SK-N-SH (cell line): ENCODE measurements at regions not wholly inside any gene's neighbourhood (a gene's known extent, or its start where the extent isn't known, plus 50 kb on each side); places are given as distances from the start of the nearest gene placed in this dataset.

Experiments
- CTCF ChIA-PET: fragments of 300-600, 350-600 bp; formaldehyde crosslinking; extraction: SDS; loops from one replicate; lab custom pipeline; 2021; lab: Yijun Ruan, JAX
- POLR2A ChIA-PET: fragments of 350-600 bp; sonication (Branson Sonifier 250); formaldehyde crosslinking; extraction: SDS; loops from one replicate; lab custom pipeline; 2020; ENCODE audit warnings: antibody characterized with exemption, inconsistent platforms; lab: Yijun Ruan, JAX
- DNase-seq: peaks from one replicate; pipeline ENCODE4 v3.0.0; 2012
- H2AFZ ChIP-seq: fragments of 200-600 bp; sonication (generic); 2 replicates; pipeline ENCODE4 v1.8.1; 2016; ENCODE audit warnings: antibody characterized with exemption, mild to moderate bottlenecking, low read depth
- H3F3A ChIP-seq: fragments of 200-600 bp; sonication (generic); replicated peaks from 2 replicates; pipeline ENCODE3; 2016; ENCODE audit warnings: antibody characterized with exemption, mild to moderate bottlenecking; ENCODE audit not compliant: insufficient read depth
- H3K27ac ChIP-seq, 2 experiments: fragments of 200-500 bp in 1 of 2; fragments of 200-600 bp in 1 of 2; sonication (Bioruptor generic) in 1 of 2; sonication (generic), shearing (Covaris generic) in 1 of 2; 2 replicates each; pipeline versions ENCODE4 v1.5.1 to v1.6.1; 2014 to 2016; ENCODE audit warnings: low read depth in 2 of 2, inconsistent platforms in 1 of 2, low read length in 1 of 2, mild to moderate bottlenecking in 1 of 2, mixed read lengths in 1 of 2
- H3K27me3 ChIP-seq: fragments of 200-600 bp; sonication (generic), shearing (Covaris generic); 2 replicates; pipeline ENCODE4 v1.6.1; 2016; ENCODE audit warnings: mixed run types; ENCODE audit not compliant: insufficient read depth
- H3K36me3 ChIP-seq, 2 experiments: fragments of 200-500 bp in 1 of 2; fragments of 200-600 bp in 1 of 2; sonication (Bioruptor generic) in 1 of 2; sonication (generic) in 1 of 2; replicated peaks in 1 of 2; 2 replicates each; pipeline versions ENCODE3 to v1.5.1; 2014 to 2016; ENCODE audit warnings: low read length in 1 of 2, mild to moderate bottlenecking in 1 of 2; ENCODE audit not compliant: insufficient read depth in 2 of 2, control insufficient read depth in 1 of 2
- H3K4me1 ChIP-seq, 2 experiments: fragments of 200-500 bp in 1 of 2; fragments of 200-600 bp in 1 of 2; sonication (Bioruptor generic) in 1 of 2; sonication (generic), shearing (Covaris generic) in 1 of 2; 2 replicates each; pipeline versions ENCODE4 v1.5.1 to v1.6.1; 2014 to 2016; ENCODE audit warnings: low read depth in 1 of 2, low read length in 1 of 2, mixed run types in 1 of 2; ENCODE audit not compliant: insufficient read depth in 2 of 2, control insufficient read depth in 1 of 2
- H3K4me2 ChIP-seq: fragments of 200-600 bp; sonication (generic), shearing (Covaris generic); 2 replicates; pipeline ENCODE4 v1.6.1; 2017; ENCODE audit warnings: mixed run types
- H3K4me3 ChIP-seq, 2 experiments: fragments of 200-500 bp in 1 of 2; fragments of 200-600 bp in 1 of 2; sonication (Bioruptor generic) in 1 of 2; sonication (generic), shearing (Covaris generic) in 1 of 2; 2 replicates each; pipeline versions ENCODE4 v1.5.1 to v1.8.1; 2014 to 2016; ENCODE audit warnings: low read depth in 2 of 2, inconsistent platforms in 1 of 2, low read length in 1 of 2, mild to moderate bottlenecking in 1 of 2, mixed read lengths in 1 of 2, moderate library complexity in 1 of 2
- H3K79me2 ChIP-seq: fragments of 200-600 bp; sonication (generic); 2 replicates; pipeline ENCODE4 v1.8.1; 2017; ENCODE audit warnings: mild to moderate bottlenecking; ENCODE audit not compliant: insufficient read depth
- H3K9ac ChIP-seq: fragments of 200-600 bp; sonication (generic); 2 replicates; pipeline ENCODE4 v1.6.1; 2017; ENCODE audit warnings: mixed run types
- H3K9me2 ChIP-seq: fragments of 200-600 bp; sonication (generic); 2 replicates; pipeline ENCODE4 v1.6.1; 2017; ENCODE audit warnings: mixed run types
- H3K9me3 ChIP-seq: fragments of 200-600 bp; sonication (generic); 2 replicates; pipeline ENCODE4 v1.6.1; 2017; ENCODE audit warnings: mixed run types, mild to moderate bottlenecking, moderate library complexity
- H4K20me1 ChIP-seq: fragments of 200-600 bp; sonication (generic); 2 replicates; pipeline ENCODE4 v1.6.1; 2017; ENCODE audit warnings: mild to moderate bottlenecking, mixed run types; ENCODE audit not compliant: insufficient read depth
- EP300 ChIP-seq, 2 experiments: IDR thresholded peaks; 2 replicates each; pipeline versions ENCODE4 v1.4.0 to v1.6.1; 2012; ENCODE audit warnings: borderline replicate concordance in 1 of 2, low read depth in 1 of 2, low read length in 1 of 2
- FOSL2 ChIP-seq: IDR thresholded peaks from 2 replicates; pipeline ENCODE4 v1.4.0; 2012; ENCODE audit warnings: low read depth, mild to moderate bottlenecking, moderate library complexity, borderline replicate concordance
- FOXJ3 ChIP-seq: sonication (generic); formaldehyde crosslinking; IDR thresholded peaks from 2 replicates; pipeline ENCODE4 v1.5.1; 2020; ENCODE audit warnings: mild to moderate bottlenecking, missing genetic modification reagents
- MEF2A ChIP-seq: IDR thresholded peaks from 2 replicates; pipeline ENCODE4 v1.4.0; 2012; ENCODE audit warnings: low read depth, borderline replicate concordance
- NFIC ChIP-seq: IDR thresholded peaks from 2 replicates; pipeline ENCODE4 v1.4.0; 2012; ENCODE audit warnings: borderline replicate concordance
- NRF1 ChIP-seq: IDR thresholded peaks from 2 replicates; pipeline ENCODE4 v1.6.1; 2012; ENCODE audit warnings: low read depth, mild to moderate bottlenecking, low read length
- POLR2AphosphoS5 ChIP-seq: IDR thresholded peaks from 2 replicates; pipeline ENCODE4 v1.6.1; 2012; ENCODE audit warnings: low read depth, low read length
- RCOR1 ChIP-seq: fragments of 150-350 bp; IDR thresholded peaks from 2 replicates; pipeline ENCODE4 v1.6.1; 2017; ENCODE audit warnings: antibody characterized with exemption, low read length
- RXRA ChIP-seq: IDR thresholded peaks from 2 replicates; pipeline ENCODE4 v1.4.0; 2012; ENCODE audit warnings: low read depth, mild to moderate bottlenecking, borderline replicate concordance
- YY1 ChIP-seq: IDR thresholded peaks from 2 replicates; pipeline ENCODE4 v1.4.0; 2012; ENCODE audit warnings: low read depth, mild to moderate bottlenecking
- WGBS: methylation state at CpG from one replicate; pipeline ENCODE4 v1.1.6; 2017; ENCODE audit warnings: low lambda C conversion rate; 5-methylcytosine and 5-hydroxymethylcytosine counted together
- TF ChIP-seq, protein P1 (sequence below): IDR thresholded peaks from 2 replicates; pipeline ENCODE4 v1.4.0; 2012; ENCODE audit warnings: low read depth, borderline replicate concordance
- TF ChIP-seq, protein P2 (sequence below): fragments of 200-600 bp; sonication (generic); IDR thresholded peaks from 2 replicates; pipeline ENCODE4 v1.6.1; 2017; ENCODE audit warnings: antibody characterized with exemption, mild to moderate bottlenecking, moderate library complexity
- TF ChIP-seq, protein P3 (sequence below): IDR thresholded peaks from 2 replicates; pipeline ENCODE4 v1.4.0; 2012; ENCODE audit warnings: low read depth

DNA sequence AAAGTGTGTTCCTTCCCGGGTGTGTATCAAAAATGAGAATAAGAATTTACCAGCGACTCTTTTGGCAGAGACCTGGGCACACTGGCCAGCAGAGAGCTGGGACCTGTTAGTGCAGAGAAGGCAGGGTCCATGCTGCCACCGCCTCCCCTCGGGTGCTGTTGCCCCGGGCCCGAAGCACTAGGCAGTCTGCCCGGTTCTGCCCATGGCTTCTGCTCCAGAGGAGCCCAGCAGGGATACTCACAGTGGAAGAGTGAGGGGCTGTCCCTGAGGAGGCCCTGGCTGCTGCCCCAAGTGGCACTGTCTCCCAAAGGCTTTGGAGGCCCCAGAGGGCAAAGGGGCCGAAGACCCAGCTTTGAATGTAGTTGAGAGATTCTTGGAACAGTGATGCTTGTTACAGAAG, 80.5 kb downstream of the MIS18A start:
- Histone ChIP-seq H3K27me3 (no peaks in the 10 kb centered on the region), H3K79me2 (no peaks in the 10 kb centered on the region), H3K9me2 (no peaks in the 10 kb centered on the region), H3K4me2 (no peak overlapping the region), H3K9ac (no peak overlapping the region), H4K20me1 (no peaks in the 10 kb centered on the region), H3K27ac (peak overlapping the region in 1 of 2 experiments; percentile 18; a peak in 1 of 4 replicates), H3K4me1 (peaks cover 0 to 17% of the 10 kb centered on the region in 2 experiments; a peak in 1 of 4 replicates), H3K9me3 (no peaks in the 10 kb centered on the region), H3K4me3 (no peak overlapping the region), H2AFZ (no peak overlapping the region), H3F3A (no peaks in the 10 kb centered on the region), H3K36me3 (no peaks in the 10 kb centered on the region)
- WGBS, result 47% methylated on average over 3 of the region's 8 CpGs
- TF ChIP-seq MEF2A (no peak), RCOR1 (no peak), FOSL2 (no peak), NFIC (no peak), NRF1 (no peak), RXRA (no peak), FOXJ3 (CRISPR knock-in tag) (no peak), POLR2AphosphoS5 (no peak)
- TF ChIP-seq, protein P1, sequence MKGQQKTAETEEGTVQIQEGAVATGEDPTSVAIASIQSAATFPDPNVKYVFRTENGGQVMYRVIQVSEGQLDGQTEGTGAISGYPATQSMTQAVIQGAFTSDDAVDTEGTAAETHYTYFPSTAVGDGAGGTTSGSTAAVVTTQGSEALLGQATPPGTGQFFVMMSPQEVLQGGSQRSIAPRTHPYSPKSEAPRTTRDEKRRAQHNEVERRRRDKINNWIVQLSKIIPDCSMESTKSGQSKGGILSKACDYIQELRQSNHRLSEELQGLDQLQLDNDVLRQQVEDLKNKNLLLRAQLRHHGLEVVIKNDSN, result no peak
- TF ChIP-seq, protein P2, sequence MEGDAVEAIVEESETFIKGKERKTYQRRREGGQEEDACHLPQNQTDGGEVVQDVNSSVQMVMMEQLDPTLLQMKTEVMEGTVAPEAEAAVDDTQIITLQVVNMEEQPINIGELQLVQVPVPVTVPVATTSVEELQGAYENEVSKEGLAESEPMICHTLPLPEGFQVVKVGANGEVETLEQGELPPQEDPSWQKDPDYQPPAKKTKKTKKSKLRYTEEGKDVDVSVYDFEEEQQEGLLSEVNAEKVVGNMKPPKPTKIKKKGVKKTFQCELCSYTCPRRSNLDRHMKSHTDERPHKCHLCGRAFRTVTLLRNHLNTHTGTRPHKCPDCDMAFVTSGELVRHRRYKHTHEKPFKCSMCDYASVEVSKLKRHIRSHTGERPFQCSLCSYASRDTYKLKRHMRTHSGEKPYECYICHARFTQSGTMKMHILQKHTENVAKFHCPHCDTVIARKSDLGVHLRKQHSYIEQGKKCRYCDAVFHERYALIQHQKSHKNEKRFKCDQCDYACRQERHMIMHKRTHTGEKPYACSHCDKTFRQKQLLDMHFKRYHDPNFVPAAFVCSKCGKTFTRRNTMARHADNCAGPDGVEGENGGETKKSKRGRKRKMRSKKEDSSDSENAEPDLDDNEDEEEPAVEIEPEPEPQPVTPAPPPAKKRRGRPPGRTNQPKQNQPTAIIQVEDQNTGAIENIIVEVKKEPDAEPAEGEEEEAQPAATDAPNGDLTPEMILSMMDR, result no peak
- ChIA-PET POLR2A (no interaction called here), CTCF (interaction anchor here (1.0 to 1.5 kb wide), 4 partner anchors 12 to 333 kb away, joined by 3 to 5 read pairs (median 4); no protein-coding TSS in a partner anchor)
- DNase-seq, result no peak

DNA sequence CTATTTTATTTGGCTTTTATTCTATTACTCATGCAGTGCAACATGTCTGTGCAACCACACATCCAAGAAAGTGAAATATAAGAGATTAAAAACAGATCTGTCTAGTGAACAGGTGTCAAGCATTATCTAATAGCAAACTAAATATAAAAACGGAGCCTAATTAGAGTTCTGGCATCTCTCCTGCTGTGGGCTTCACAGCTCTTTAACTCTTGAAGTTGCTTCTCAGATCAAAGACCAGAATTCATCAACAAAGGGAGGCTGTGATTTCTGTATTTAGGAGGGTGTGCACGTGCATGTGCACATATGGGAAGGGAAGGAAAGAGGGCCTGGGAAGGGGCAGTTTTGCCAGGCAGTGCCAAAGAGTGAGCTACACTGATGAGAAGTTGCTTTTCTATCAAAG, 81.0 kb downstream of the MIS18A start:
- Histone ChIP-seq H3K4me1 (peaks cover 0 to 19% of the 10 kb centered on the region in 2 experiments; a peak in 1 of 4 replicates), H4K20me1 (no peaks in the 10 kb centered on the region), H3K9ac (no peak overlapping the region), H2AFZ (no peak overlapping the region), H3K27ac (peak overlapping the region in 1 of 2 experiments; percentile 62; a peak in 1 of 4 replicates), H3K4me3 (no peak overlapping the region), H3K79me2 (no peaks in the 10 kb centered on the region), H3K4me2 (no peak overlapping the region), H3F3A (no peaks in the 10 kb centered on the region), H3K36me3 (no peaks in the 10 kb centered on the region), H3K9me3 (no peaks in the 10 kb centered on the region), H3K27me3 (no peaks in the 10 kb centered on the region), H3K9me2 (no peaks in the 10 kb centered on the region)
- TF ChIP-seq YY1, result no peak
- no peak for TF ChIP-seq EP300 (IDR thresholded peaks at IDR 0.05; ENCODE audit: borderline replicate concordance in 1 of 2, low read depth in 1 of 2, low read length in 1 of 2)
- no peak for TF ChIP-seq FOSL2
- TF ChIP-seq, protein P3, sequence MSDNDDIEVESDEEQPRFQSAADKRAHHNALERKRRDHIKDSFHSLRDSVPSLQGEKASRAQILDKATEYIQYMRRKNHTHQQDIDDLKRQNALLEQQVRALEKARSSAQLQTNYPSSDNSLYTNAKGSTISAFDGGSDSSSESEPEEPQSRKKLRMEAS, result no peak
- ChIA-PET POLR2A (no interaction called here), CTCF (interaction anchor here (1.0 to 1.5 kb wide), 4 partner anchors 11 to 332 kb away, joined by 3 to 5 read pairs (median 4); no protein-coding TSS in a partner anchor)
- no peak for DNase-seq
- 22% methylated on average over 2 of the region's 2 CpGs for WGBS
